Cardiac muscle cell (in vitro differentiated cells and primary cell): ENCODE measurements at regions not wholly inside any gene's neighbourhood (a gene's known extent, or its start where the extent isn't known, plus 50 kb on each side); places are given as distances from the start of the nearest gene placed in this dataset.
A peak's percentile ranks its signal among the peaks of the same experiment; 100 is the strongest.

ENCODE experiments used
- DNase-seq, 2 donors: peaks; one replicate each; pipeline versions ENCODE4 v3.0.0 to v3.0.0-alpha.2; 2010 to 2017; ENCODE audit warnings: low read depth in 1 of 2, low spot score in 1 of 2
- H3K27ac ChIP-seq: fragments of 200-600 bp; sonication (generic); 2 replicates; pipeline ENCODE4 v1.5.1; 2016
- H3K27me3 ChIP-seq: fragments of 200-600 bp; sonication (generic); 2 replicates; pipeline ENCODE4 v1.6.0; 2016; ENCODE audit warnings: control low read depth
- H3K36me3 ChIP-seq: fragments of 200-600 bp; sonication (generic); 2 replicates; pipeline ENCODE4 v1.5.1; 2016; ENCODE audit warnings: control low read depth
- H3K4me1 ChIP-seq: fragments of 200-600 bp; sonication (generic); 2 replicates; pipeline ENCODE4 v1.8.1; 2017; ENCODE audit warnings: low read depth, mild to moderate bottlenecking, mixed run types
- H3K4me3 ChIP-seq: fragments of 200-600 bp; sonication (generic); 2 replicates; pipeline ENCODE4 v1.5.1; 2016; ENCODE audit warnings: mild to moderate bottlenecking
- H3K9me3 ChIP-seq: fragments of 200-600 bp; sonication (generic); 2 replicates; pipeline ENCODE4 v1.5.1; 2017; ENCODE audit warnings: low read depth, mild to moderate bottlenecking, control low read depth
- CTCF ChIP-seq: IDR thresholded peaks from 2 replicates; pipeline ENCODE4 v1.5.1; 2012; ENCODE audit warnings: low read depth, mild to moderate bottlenecking, low read length

- no peaks in the 10 kb centered on the region for H3K36me3 ChIP-seq
- TF ChIP-seq CTCF = no peak
- no peak overlapping the region for H3K27ac ChIP-seq
- no peak for DNase-seq
- H3K9me3 ChIP-seq = no peaks in the 10 kb centered on the region
- no peak overlapping the region for H3K4me3 ChIP-seq
- H3K4me1 ChIP-seq = no peaks in the 10 kb centered on the region
- H3K27me3 ChIP-seq = no peaks in the 10 kb centered on the region
Measured at GRCh38 chr6:169041078-169041477, 212.6 kb downstream of the THBS2 start.

GRCh38 chr6:169038691-169039090 is 215.0 kb downstream of the THBS2 start:
- no peaks in the 10 kb centered on the region for H3K4me1 ChIP-seq
- no peak for DNase-seq
- no peak for TF ChIP-seq CTCF
- H3K27ac ChIP-seq = no peak overlapping the region
- no peaks in the 10 kb centered on the region for H3K36me3 ChIP-seq
- H3K27me3 ChIP-seq = no peaks in the 10 kb centered on the region
- H3K9me3 ChIP-seq = no peaks in the 10 kb centered on the region
- H3K4me3 ChIP-seq = no peak overlapping the region

- no peaks in the 10 kb centered on the region for H3K27me3 ChIP-seq
- H3K27ac ChIP-seq = no peak overlapping the region
- no peaks in the 10 kb centered on the region for H3K9me3 ChIP-seq
- TF ChIP-seq CTCF = no peak
- no peaks in the 10 kb centered on the region for H3K4me1 ChIP-seq
- DNase-seq = peak; percentile 24 to 72
- H3K4me3 ChIP-seq = no peak overlapping the region
- no peaks in the 10 kb centered on the region for H3K36me3 ChIP-seq
Measured at GRCh38 chr6:169035385-169036240, 218.0 kb downstream of the THBS2 start.

GRCh38 chr6:169034516-169035167 is 219.0 kb downstream of the THBS2 start:
- no peak overlapping the region for H3K27ac ChIP-seq
- H3K36me3 ChIP-seq = no peaks in the 10 kb centered on the region
- DNase-seq = no peak
- no peaks in the 10 kb centered on the region for H3K27me3 ChIP-seq
- no peak for TF ChIP-seq CTCF
- H3K9me3 ChIP-seq = no peaks in the 10 kb centered on the region
- H3K4me1 ChIP-seq = no peaks in the 10 kb centered on the region
- no peak overlapping the region for H3K4me3 ChIP-seq

GRCh38 chr6:169029861-169030260 is 223.8 kb downstream of the THBS2 start:
- TF ChIP-seq CTCF = no peak
- Histone ChIP-seq H3K27me3 (no peaks in the 10 kb centered on the region), H3K36me3 (no peaks in the 10 kb centered on the region), H3K4me1 (no peaks in the 10 kb centered on the region), H3K4me3 (no peak overlapping the region), H3K27ac (no peak overlapping the region), H3K9me3 (no peaks in the 10 kb centered on the region)
- no peak for DNase-seq
